Transverse colon (tissue), 4 donors: ENCODE measurements at regions not wholly inside any gene's neighbourhood (a gene's known extent, or its start where the extent isn't known, plus 50 kb on each side); places are given as distances from the start of the nearest gene placed in this dataset.

Experiments used
- EP300 ChIP-seq: sonication (generic); formaldehyde crosslinking; IDR thresholded peaks from one replicate; pipeline ENCODE4 v1.6.1; 2017; ENCODE audit warnings: antibody characterized with exemption, low read depth
- POLR2A ChIP-seq: fragments of 450-650 bp; IDR thresholded peaks from one replicate; pipeline ENCODE4 v1.6.1; 2016; ENCODE audit warnings: antibody characterized with exemption, mild to moderate bottlenecking, moderate library complexity
- POLR2AphosphoS5 ChIP-seq, 3 donors: sonication (generic); formaldehyde crosslinking; IDR thresholded peaks; one replicate each; pipeline ENCODE4 v1.6.1; 2016; ENCODE audit warnings: antibody characterized with exemption in 3 of 3
- TF ChIP-seq, protein P1 (sequence below), 5 experiments: fragments of 200-600 bp in 3 of 5; fragments of 450-650 bp in 2 of 5; sonication (generic) in 3 of 5; IDR thresholded peaks; 1 replicate in 2 of 5; 2 replicates in 3 of 5; pipeline ENCODE4 v1.5.1; 2016 to 2017; ENCODE audit warnings: antibody characterized with exemption in 5 of 5, inconsistent platforms in 3 of 5, mild to moderate bottlenecking in 2 of 5, moderate library complexity in 1 of 5

- TF ChIP-seq, protein P1, sequence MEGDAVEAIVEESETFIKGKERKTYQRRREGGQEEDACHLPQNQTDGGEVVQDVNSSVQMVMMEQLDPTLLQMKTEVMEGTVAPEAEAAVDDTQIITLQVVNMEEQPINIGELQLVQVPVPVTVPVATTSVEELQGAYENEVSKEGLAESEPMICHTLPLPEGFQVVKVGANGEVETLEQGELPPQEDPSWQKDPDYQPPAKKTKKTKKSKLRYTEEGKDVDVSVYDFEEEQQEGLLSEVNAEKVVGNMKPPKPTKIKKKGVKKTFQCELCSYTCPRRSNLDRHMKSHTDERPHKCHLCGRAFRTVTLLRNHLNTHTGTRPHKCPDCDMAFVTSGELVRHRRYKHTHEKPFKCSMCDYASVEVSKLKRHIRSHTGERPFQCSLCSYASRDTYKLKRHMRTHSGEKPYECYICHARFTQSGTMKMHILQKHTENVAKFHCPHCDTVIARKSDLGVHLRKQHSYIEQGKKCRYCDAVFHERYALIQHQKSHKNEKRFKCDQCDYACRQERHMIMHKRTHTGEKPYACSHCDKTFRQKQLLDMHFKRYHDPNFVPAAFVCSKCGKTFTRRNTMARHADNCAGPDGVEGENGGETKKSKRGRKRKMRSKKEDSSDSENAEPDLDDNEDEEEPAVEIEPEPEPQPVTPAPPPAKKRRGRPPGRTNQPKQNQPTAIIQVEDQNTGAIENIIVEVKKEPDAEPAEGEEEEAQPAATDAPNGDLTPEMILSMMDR (IDR thresholded peaks at IDR 0.05): no peak
- TF ChIP-seq POLR2AphosphoS5 (IDR thresholded peaks at IDR 0.05): no peak
- no peak for TF ChIP-seq POLR2A
- no peak for TF ChIP-seq EP300
These were observed 199.9 kb upstream of the JUN start for GRCh38 chr1:58983633-58984245.
